Stimulated activated CD4-positive, alpha-beta T cell treated with anti-CD3 and anti-CD28 coated beads, Interleukin-4, amount 100 ng/mL, for 4 hours (primary cell): ENCODE measurements at regions not wholly inside any gene's neighbourhood (a gene's known extent, or its start where the extent isn't known, plus 50 kb on each side); places are given as distances from the start of the nearest gene placed in this dataset.
A peak's percentile ranks its signal among the peaks of the same experiment; 100 is the strongest.
"Not testable (repeated sequence)": the region's sequence is repeated elsewhere in the genome, so short reads cannot be mapped to it uniquely, and the experiment has no call there.

Experiments used
- DNase-seq, 2 experiments: peaks; one replicate each; pipeline ENCODE4 v3.0.0-alpha.2; 2020

DNA sequence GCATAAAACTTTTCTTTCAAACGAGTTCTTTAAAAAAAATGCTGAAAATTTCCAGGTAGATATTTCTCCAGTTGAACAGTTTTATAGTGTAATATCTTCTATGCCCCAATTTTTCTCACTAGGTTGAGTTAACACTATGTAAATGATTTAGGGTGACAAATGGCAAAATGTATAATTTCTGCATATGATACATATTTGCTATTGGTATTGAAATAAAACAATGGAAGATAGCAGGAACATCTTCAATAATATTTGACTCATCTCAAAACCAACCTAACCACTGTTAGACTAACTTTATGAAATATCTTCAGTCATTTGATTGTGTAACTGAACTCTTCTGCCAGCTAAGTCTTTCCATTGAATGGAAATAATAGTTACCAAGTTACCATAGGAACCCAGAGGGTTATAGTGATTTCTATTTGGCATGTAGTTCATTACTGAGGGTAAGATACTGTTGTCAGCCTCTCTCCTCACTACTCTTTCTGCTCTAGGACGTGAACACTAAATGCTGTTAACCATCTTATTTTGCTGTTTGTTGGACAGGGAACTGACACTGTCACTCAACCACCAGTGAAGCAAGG, 824.7 kb upstream of the NECTIN3 start:
- DNase-seq: no peak

DNA sequence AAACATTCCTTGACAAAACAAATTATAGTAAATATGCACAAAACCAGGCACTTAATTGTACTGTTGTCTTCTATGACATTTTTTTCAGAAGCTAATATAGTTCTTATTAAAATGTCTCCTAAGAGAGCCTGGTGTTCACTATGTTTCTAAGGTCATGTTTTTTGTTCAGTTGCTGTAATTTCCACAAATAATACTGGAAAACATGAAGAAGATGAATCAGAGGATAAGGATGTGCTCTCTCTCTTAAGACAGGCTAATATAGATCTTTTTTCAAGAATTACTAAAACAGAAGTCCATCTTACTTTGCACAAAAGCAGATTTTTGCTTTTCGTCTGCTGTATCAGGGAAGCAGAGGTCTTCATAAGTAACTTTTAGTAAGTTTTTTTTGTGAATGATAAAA, 823.0 kb upstream of the NECTIN3 start:
- DNase-seq: no peak

DNA sequence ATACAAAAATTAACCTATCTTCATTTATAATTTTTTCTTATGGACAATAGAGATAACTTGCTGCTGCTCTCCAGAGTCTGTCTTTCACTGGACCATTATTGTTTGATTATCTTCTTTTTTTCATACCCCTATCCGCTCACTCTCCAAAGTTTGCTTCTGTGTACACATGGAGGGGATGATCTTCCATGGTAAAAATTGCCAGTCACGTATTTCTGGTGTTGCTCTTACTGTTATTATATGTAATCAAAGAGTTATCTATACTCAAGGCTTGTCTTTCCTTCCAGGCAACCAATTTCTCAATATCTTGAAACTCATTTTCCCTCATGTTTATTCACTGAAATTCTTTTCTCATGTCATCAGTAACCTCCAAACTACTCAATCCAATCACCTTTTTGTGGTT, 817.8 kb upstream of the NECTIN3 start:
- no peak for DNase-seq

GRCh38 chr3:110254591-110254990, 817.0 kb upstream of the NECTIN3 start:
- no peak for DNase-seq

- no peak for DNase-seq
Observed at GRCh38 chr3:110261141-110261540, 810.5 kb upstream of the NECTIN3 start.

- no peak for DNase-seq
Observed at GRCh38 chr3:110262896-110263295, 808.7 kb upstream of the NECTIN3 start.

DNA sequence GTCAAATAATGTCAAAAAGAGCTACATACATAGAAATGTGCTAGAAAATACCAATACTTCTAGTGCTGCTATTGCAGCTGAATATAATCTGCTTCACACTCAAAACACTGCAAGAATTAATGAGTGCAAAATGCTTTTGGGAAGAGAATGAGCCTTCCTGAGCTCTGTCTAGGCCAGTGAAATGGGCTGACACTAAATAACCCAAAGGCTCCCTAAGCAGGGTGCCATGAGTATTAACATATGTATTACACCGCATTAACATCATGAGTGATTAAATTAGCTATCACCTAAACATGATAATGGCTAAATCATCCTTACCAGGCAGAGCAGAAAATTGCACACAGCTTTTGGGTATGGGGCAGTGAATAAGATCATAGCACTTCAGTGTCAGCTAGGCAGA, 806.3 kb upstream of the NECTIN3 start:
- no peak for DNase-seq

DNA sequence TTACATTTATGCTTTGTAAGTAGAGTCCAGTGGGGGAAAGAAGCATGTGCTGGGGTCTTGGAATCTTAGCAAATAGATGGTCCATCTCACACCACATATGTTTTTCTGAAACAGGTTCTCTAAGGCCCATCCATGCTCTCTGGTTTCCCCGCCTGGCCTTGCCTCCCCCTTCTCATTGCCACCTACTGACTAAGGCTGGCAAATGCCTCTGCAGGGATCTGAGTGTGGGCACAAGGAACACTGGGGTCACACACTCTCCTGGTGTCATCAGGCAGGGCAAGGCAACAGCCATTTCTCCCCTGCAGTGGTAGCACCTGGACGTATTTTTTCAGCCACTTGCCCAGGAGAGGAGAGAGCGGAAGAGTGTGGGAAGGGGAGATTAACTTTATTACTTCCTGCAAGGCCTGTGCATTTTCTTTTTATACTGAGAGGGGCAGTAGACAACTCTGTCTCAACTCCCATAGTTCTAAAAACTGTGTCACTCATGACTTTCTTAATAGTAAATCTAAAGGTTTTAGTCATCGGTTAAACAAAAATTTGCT, 804.2 kb upstream of the NECTIN3 start:
- no peak for DNase-seq

DNA sequence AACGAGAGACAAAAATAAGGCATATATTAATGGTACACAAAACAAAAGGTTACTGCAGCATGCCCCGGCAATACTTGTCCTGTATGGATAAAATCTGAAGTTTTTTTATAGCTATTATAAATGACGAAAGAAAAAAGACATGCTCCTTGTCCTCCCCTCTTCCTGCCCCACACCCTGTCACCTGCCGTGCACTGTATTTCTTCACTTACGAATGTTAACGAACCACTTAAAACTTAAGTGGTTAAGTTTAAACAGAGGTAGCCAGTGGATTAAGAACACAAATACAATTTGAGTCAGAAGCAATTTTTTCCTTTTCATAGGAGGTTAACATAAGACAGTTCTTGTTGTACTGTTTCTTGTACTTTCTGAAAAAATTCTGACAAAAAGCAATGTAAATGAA, 799.1 kb upstream of the NECTIN3 start:
- DNase-seq: no peak

- DNase-seq: no peak
Observed at GRCh38 chr3:110291886-110292501, 779.6 kb upstream of the NECTIN3 start.

GRCh38 chr3:110293660-110294059, 778.0 kb upstream of the NECTIN3 start:
- DNase-seq: no peak

GRCh38 chr3:110296885-110297284, 774.7 kb upstream of the NECTIN3 start:
- no peak for DNase-seq

DNA sequence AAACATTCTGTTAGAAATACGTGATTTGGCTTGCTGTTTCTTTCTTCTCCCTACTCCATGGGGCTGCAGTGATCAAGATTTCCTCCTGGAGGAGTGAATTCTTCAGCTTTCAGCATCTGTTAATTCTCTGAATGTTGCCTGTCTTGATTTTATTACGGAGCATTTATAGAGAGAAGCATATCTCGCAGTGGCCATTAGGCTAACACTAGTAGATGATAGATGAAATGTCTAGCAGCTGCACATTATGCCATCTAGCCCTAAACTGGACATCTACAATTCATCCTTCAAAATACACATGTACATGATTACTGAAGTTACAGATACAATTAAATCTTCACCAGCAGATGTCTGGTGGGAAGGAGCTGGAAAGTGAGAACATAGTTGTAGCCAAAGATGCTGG, 769.8 kb upstream of the NECTIN3 start:
- no peak for DNase-seq

DNA sequence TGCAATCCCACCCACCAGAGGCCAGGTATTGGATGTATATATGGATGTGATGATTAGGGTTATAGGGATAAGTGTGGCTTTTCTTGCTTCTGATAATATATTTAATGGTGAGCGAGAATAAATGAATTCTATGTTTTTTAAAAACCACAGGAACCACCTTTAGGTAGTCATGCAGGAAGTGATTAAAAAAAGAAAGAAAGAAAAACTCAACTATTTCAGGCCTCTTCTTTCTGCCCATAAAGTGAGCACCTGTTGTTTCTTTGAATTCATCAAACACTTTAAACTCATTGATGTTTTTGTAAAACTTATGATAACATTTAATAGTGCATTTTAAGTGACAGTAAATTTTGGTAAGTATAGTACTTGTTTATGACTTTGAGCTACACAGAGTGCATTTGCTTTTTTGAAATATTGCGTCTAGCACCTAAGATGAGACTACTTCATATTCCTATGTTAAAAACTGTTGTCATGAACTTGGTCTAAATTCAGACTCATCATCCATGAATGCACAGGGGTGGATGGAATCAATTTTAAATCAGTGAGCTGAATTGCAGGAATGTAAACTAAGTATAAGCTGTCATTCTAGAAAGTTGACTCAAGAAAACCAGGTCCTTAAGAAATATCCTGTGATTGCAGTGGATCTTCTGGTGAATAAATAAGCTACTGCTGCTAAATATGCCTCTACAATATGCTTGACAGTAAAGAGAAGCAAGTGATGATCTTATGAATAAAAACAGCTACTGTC, 764.4 kb upstream of the NECTIN3 start:
- no peak for DNase-seq

- DNase-seq: no peak
Observed at GRCh38 chr3:110311541-110311940, 760.1 kb upstream of the NECTIN3 start.

DNA sequence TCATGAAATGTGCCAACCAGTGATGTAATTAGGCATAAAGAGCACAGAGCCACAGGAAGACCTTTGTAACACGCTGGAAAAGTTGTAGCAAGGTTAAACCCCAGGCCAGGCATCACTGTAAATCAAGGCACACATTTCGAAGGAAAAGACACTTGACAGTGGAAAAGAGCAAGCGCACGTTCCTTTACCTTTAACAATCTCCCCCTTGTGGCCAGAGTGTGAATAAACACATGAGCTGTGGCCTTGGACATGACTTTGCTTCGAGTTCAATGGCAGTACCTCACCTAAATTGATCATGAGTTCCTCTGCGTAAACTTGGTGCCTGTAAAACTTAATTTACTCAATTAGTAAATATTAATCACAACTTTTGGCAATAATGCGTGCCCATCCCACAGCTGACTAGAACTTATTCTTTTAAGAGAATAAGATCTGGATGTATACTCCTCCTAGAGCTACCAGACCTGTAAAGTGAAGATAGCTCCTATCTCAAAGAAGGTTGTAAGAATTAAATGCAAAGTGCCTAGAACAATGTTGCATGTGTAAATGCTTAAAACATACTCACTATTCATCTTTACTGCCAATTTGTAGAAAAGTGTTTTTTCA, 757.0 kb upstream of the NECTIN3 start:
- DNase-seq: peak; percentile 30 to 33

DNA sequence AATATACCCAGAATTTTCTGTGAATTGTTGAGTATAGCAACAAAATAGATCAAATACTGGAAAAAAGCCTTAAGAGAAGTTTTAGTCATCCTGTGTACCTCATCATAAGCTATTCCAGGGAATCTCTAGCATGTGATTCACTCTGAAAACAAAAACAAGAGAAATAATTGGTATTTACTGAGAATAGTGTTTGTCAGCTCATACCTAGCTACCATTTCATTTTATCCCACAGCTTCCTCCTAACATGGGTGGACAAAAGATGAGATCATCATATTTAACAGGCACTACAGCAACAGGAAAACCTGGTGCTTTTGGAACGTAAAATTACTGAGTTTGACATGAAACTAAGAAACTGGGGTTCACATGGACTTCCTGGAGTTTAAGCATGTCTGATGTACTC, 753.5 kb upstream of the NECTIN3 start:
- DNase-seq: no peak

- no peak for DNase-seq
Observed at GRCh38 chr3:110323349-110323748, 748.3 kb upstream of the NECTIN3 start.

GRCh38 chr3:110324171-110324705, 747.4 kb upstream of the NECTIN3 start:
- DNase-seq: no peak

- no peak for DNase-seq
Observed at GRCh38 chr3:110327870-110328269, 743.7 kb upstream of the NECTIN3 start.

GRCh38 chr3:110331562-110331961, 740.1 kb upstream of the NECTIN3 start:
- not testable (repeated sequence) for DNase-seq

DNA sequence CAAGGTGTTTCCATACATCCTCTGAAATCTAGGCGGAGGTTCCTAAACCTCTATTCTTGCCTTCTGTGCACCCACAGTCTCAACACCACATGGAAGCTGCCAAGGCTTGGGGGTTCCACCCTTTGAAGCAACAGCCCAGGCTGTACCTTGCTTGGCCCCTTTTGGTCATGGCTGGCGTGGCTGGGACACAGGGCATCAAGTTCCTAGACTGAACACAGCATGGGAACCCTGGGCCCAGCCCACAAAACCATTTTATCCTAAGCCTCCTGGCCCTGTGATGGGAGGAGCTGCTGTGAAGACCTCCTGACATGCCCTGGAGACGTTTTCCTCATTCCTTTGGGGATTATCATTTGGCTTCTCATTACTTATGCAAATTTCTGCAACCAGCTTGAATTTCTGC, 739.0 kb upstream of the NECTIN3 start:
- DNase-seq: no peak

DNA sequence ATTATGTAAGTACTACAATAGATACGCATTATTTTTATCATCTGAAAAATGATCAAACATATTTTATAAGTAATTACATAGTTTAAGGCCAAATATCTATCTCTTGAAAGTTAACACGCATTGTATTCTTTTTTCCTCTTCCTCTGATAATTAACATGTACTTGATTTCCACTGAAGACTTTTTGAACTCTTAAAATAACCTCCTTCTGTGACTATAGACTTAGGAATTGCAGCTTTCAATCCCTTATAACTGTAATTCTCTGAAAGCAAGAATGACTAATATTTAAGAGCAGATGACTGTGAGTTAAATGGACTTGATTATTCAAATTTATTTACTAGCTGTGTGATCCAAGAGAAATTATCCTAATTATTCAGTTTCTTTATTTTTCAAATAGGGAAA, 730.6 kb upstream of the NECTIN3 start:
- no peak for DNase-seq

GRCh38 chr3:110343376-110343775, 728.2 kb upstream of the NECTIN3 start:
- DNase-seq: no peak
